ENCODE measurements at regions not wholly inside any gene's neighbourhood (a gene's known extent, or its start where the extent isn't known, plus 50 kb on each side); places are given as distances from the start of the nearest gene placed in this dataset.

GRCh38 chr18:34942276-34942675 lies 98.9 kb upstream of the MAPRE2 start:
- 74% methylated on average over 4 of the region's 4 CpGs for WGBS (ENCODE audit: insufficient coverage)
- Histone ChIP-seq H3K79me2 (ENCODE audit: insufficient read depth, low read length) (no peaks in the 10 kb centered on the region), H3K4me1 (ENCODE audit: control insufficient read depth in 1 of 2, insufficient read depth in 2 of 2, low read length in 2 of 2) (no peaks in the 10 kb centered on the region), H3K9me3 (replicated peaks in 1 of 2; ENCODE audit: control insufficient read depth in 1 of 2, insufficient read depth in 1 of 2, low read length in 2 of 2) (no peaks in the 10 kb centered on the region), H3K4me3 (replicated peaks in 1 of 3; ENCODE audit: low read depth in 2 of 3, low read length in 3 of 3) (no peak overlapping the region), H4K20me1 (ENCODE audit: insufficient read depth, low read length) (no peaks in the 10 kb centered on the region), H3K27ac (ENCODE audit: low read depth in 1 of 2, low read length in 2 of 2) (no peak overlapping the region), H3K27me3 (ENCODE audit: control insufficient read depth in 2 of 2, insufficient read depth in 2 of 2, low read length in 2 of 2) (no peaks in the 10 kb centered on the region), H3K9ac (ENCODE audit: insufficient read depth, low read length, poor library complexity, severe bottlenecking) (no peak overlapping the region), H2AFZ (ENCODE audit: insufficient read depth, low read depth, low read length, poor library complexity, severe bottlenecking) (no peak overlapping the region), H3K4me2 (replicated peaks; ENCODE audit: extremely low read depth, low read length, poor library complexity, severe bottlenecking) (no peak overlapping the region), H3K36me3 (replicated peaks in 1 of 2; ENCODE audit: control insufficient read depth in 1 of 2, insufficient read depth in 2 of 2, low read length in 2 of 2) (no peaks in the 10 kb centered on the region)
- no peak for DNase-seq
- no peak for TF ChIP-seq CTCF (IDR thresholded peaks at IDR 0.05)
- H3K4me1 Mint-ChIP-seq, result no peaks in the 10 kb centered on the region
- H3K27ac Mint-ChIP-seq, result no peak overlapping the region
- peaks cover 0 to 2% (median 0%) of the 10 kb centered on the region in 7 donors for H3K9me3 Mint-ChIP-seq
- peaks cover 0 to 9% (median 0%) of the 10 kb centered on the region in 3 donors for H3K27me3 Mint-ChIP-seq (ENCODE audit: low read depth in 3 of 3)
- H3K36me3 Mint-ChIP-seq, result no peaks in the 10 kb centered on the region
- H3K4me3 Mint-ChIP-seq, result no peak overlapping the region
- intact Hi-C loops (cut with micrococcal nuclease), result no loop called here

- H3K27me3 ChIP-seq (ENCODE audit: control insufficient read depth in 2 of 2, insufficient read depth in 2 of 2, low read length in 2 of 2), result no peaks in the 10 kb centered on the region
- Mint-ChIP-seq H3K27me3 (ENCODE audit: low read depth in 3 of 3) (peaks cover 0 to 9% (median 0%) of the 10 kb centered on the region in 3 donors), H3K36me3 (no peaks in the 10 kb centered on the region), H3K4me3 (no peak overlapping the region), H3K4me1 (no peaks in the 10 kb centered on the region), H3K9me3 (peaks cover 0 to 2% (median 0%) of the 10 kb centered on the region in 7 donors), H3K27ac (no peak overlapping the region)
- H2AFZ ChIP-seq (ENCODE audit: insufficient read depth, low read depth, low read length, poor library complexity, severe bottlenecking), result no peak overlapping the region
- H3K4me3 ChIP-seq (replicated peaks in 1 of 3; ENCODE audit: low read depth in 2 of 3, low read length in 3 of 3), result no peak overlapping the region
- DNase-seq, result no peak
- H3K4me1 ChIP-seq (ENCODE audit: control insufficient read depth in 1 of 2, insufficient read depth in 2 of 2, low read length in 2 of 2), result no peaks in the 10 kb centered on the region
- H3K9ac ChIP-seq (ENCODE audit: insufficient read depth, low read length, poor library complexity, severe bottlenecking), result no peak overlapping the region
- H4K20me1 ChIP-seq (ENCODE audit: insufficient read depth, low read length), result no peaks in the 10 kb centered on the region
- H3K27ac ChIP-seq (ENCODE audit: low read depth in 1 of 2, low read length in 2 of 2), result no peak overlapping the region
- no peaks in the 10 kb centered on the region for H3K9me3 ChIP-seq (replicated peaks in 1 of 2; ENCODE audit: control insufficient read depth in 1 of 2, insufficient read depth in 1 of 2, low read length in 2 of 2)
- intact Hi-C loops (cut with micrococcal nuclease), result no loop called here
- no peaks in the 10 kb centered on the region for H3K36me3 ChIP-seq (replicated peaks in 1 of 2; ENCODE audit: control insufficient read depth in 1 of 2, insufficient read depth in 2 of 2, low read length in 2 of 2)
- no peak for TF ChIP-seq CTCF (IDR thresholded peaks at IDR 0.05)
- WGBS (ENCODE audit: insufficient coverage), result 100% methylated on average over 3 of the region's 7 CpGs
- H3K4me2 ChIP-seq (replicated peaks; ENCODE audit: extremely low read depth, low read length, poor library complexity, severe bottlenecking), result no peak overlapping the region
- no peaks in the 10 kb centered on the region for H3K79me2 ChIP-seq (ENCODE audit: insufficient read depth, low read length)
These were observed 98.2 kb upstream of the MAPRE2 start for GRCh38 chr18:34942975-34943374.
